ENCODE measurements at regions not wholly inside any gene's neighbourhood (a gene's known extent, or its start where the extent isn't known, plus 50 kb on each side); places are given as distances from the start of the nearest gene placed in this dataset.
"Not testable (repeated sequence)": the region's sequence is repeated elsewhere in the genome, so short reads cannot be mapped to it uniquely, and the experiment has no call there.

GRCh38 chr3:75427486-75427885 is 236.6 kb upstream of the FRG2C start:
- DNase-seq; ATAC-seq; intact Hi-C loops (cut with DNase I): not testable (repeated sequence)

GRCh38 chr3:75427906-75428305 is 236.2 kb upstream of the FRG2C start:
- DNase-seq; ATAC-seq; intact Hi-C loops (cut with DNase I): not testable (repeated sequence)

DNA sequence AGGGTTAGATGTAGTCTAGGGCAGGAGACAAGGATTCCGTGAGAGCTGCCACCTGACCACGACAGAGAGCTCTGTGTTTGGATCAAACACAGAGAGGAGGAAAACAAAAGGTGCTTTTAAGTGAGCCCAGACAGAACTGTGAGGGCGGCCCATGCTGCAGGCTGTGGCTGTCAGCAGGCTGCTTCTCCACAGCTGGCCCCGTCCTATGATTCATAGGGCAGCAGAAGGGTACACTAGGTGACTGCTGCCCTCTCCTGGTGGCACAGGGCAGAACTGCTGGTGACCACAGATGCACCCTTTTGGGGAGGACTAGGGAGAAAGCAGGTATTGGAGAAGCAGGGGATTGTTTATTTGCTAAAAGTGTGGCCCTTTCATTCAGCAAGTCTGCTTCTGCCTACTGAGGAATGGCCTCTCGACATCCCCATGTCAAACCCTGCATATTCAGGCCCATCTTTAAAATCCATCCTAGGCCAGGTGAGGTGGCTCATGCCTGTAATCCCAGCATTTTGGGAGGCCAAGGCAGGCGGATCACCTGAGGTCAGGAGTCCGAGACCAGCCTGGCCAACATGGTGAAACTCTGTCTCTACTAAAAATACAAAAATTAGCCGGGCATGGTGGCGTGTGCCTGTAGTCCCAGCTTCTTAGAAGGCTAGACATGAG is 234.4 kb upstream of the FRG2C start:
- ATAC-seq; intact Hi-C loops (cut with DNase I): not testable (repeated sequence)
- DNase-seq, result peak; percentile 83

DNA sequence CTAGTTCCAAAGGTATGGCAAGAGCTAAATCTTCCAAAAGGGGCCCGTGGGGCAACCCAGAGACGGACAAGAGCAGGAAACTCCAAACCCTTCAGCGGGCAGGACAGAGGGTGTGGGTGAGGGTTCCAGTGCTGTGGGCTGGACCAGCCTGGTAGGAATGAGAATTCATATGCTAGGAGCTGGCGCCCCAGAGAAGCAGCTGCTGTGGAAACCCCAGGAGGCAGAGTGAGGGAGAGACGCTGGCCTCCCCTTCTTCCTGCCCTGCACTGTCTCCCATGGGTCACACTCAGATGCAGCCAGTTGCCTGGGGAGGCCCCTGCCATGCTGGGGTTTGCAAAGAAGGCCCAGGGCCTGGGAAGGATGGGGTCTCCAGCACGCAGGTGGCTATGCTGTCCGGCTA is 233.7 kb upstream of the FRG2C start:
- intact Hi-C loops (cut with DNase I); ATAC-seq; DNase-seq: not testable (repeated sequence)

- ATAC-seq; DNase-seq; intact Hi-C loops (cut with DNase I): not testable (repeated sequence)
Observed at GRCh38 chr3:75431120-75431519, 233.0 kb upstream of the FRG2C start.

- DNase-seq; intact Hi-C loops (cut with DNase I); ATAC-seq: not testable (repeated sequence)
Observed at GRCh38 chr3:75432466-75432865, 231.7 kb upstream of the FRG2C start.

GRCh38 chr3:75432885-75433284 is 231.2 kb upstream of the FRG2C start:
- ATAC-seq, result peak; percentile 56 to 62
- intact Hi-C loops (cut with DNase I), result not testable (repeated sequence)
- DNase-seq, result peak; percentile 84

- ATAC-seq; DNase-seq; intact Hi-C loops (cut with DNase I): not testable (repeated sequence)
Observed at GRCh38 chr3:75433295-75433694, 230.8 kb upstream of the FRG2C start.

GRCh38 chr3:75434276-75434912 is 229.7 kb upstream of the FRG2C start:
- DNase-seq, result peak; percentile 41
- intact Hi-C loops (cut with DNase I); ATAC-seq: not testable (repeated sequence)

DNA sequence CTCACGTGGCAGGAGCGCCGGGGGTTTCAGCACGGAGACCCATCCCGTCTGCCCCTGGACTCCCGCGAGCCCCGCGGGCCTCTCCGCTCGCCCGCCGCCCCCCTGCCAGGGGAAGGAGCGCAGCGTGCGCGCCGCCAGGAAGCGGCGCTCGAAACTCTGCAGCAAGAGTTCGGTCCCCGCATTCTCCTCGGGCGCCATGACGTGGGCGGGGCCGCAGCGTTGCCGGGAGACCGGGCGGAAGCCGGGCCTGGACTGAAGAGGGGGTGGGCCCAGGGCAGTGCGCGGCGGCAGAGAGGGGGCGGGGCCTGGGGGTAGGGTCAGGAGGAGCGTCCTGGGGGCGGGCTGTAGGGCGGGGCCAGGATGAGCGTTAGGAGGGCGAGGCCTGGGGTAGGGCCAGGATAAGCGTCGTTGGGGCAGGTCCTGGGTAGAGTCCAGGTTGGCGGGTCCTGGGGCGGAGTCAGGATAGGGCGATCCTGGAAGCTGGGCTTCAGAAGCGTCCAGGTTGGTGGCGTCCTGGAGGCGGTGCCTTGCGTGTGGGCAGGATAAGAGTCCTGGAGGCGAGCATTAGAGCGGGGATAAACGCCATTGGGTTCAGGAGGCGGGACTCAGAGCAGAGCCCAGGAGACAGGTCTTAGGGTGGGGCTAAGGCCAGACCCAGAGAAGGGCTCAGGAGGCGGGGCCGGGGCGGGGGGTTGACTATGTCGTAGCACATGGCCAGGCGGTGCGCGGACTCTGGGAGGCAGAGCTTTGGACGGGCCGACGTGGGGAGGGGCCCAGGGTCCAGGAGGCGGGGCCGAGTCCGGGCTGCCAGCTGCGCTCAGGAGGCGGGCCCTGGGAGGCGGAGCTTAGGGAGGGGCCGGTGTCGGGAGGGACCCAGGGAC is 229.0 kb upstream of the FRG2C start:
- intact Hi-C loops (cut with DNase I), result not testable (repeated sequence)
- ATAC-seq (peak; percentile 100), DNase-seq (peak; percentile 99)

DNA sequence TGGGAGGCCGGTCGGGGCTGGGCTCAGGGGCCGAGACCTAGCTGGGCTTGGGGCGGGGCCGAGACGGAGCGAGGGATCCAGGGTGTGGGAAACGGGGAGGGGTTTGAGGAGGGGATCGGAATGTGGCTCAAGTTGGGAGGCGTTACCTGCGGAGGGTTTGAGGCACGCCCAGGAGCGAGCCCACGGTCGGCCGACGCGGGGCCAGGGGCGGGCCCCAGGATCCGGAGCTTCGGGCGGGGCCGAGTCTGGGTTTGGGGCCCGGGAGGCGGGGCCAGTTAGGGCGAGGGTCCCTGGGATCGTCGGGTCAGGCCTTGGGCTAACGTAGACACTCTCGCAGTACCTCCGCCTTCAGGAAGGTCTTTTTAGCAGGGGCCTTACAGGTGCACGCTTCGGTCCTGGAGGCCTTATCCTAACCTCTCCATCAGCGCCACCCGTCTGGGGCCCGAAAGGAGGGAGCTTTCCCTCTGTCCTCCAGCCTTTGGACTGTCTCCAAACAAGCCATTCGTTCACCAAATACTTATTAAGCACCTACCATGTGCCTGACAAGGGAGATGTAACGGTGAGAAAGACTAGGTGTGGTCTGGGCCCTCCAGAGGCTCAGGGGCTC is 228.2 kb upstream of the FRG2C start:
- ATAC-seq; intact Hi-C loops (cut with DNase I); DNase-seq: not testable (repeated sequence)

DNA sequence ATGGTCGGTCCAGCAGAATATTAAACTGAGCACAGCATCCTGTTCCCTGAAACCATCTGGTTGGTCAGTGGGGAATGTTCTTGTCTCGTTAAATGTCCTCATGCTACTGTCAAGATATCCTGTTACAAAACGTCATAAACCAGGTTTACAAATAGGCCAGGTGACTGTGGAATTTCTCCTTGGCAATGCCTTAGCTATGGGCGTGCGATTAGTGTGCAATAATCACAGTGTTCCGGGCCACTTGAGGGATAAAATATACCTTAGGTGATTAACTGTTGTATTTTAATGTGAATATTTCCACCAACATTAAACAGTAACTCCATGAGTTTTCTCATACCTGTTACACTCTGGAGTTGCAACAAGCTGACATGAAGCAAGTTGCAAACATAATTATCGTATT is 223.1 kb upstream of the FRG2C start:
- not testable (repeated sequence) for DNase-seq

DNA sequence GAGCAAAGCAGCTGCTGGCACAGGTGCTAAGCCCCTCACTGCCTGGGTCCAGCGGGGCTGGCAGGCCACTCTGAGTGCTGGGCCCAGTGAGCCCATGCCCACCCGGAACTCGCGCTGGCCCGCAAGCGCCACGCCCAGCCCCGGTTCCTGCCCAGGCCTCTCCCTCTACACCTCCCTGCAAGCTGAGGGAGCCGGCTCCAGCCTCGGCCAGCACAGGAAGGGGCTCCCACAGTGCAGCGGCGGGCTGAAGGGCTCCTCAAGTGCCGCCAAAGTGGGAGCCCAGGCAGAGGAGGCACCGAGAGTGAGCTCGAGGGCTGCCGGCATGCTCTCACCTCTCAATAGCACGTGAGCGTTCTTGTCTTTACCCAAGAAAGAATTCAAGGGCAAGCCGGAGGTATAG is 219.5 kb upstream of the FRG2C start:
- intact Hi-C loops (cut with DNase I); DNase-seq; ATAC-seq: not testable (repeated sequence)

More for the DNA sequence above, 223.1 kb upstream of the FRG2C start:
- ATAC-seq; intact Hi-C loops (cut with DNase I): not testable (repeated sequence)

GRCh38 chr3:75445234-75445633 is 218.9 kb upstream of the FRG2C start:
- ATAC-seq; DNase-seq; intact Hi-C loops (cut with DNase I): not testable (repeated sequence)

DNA sequence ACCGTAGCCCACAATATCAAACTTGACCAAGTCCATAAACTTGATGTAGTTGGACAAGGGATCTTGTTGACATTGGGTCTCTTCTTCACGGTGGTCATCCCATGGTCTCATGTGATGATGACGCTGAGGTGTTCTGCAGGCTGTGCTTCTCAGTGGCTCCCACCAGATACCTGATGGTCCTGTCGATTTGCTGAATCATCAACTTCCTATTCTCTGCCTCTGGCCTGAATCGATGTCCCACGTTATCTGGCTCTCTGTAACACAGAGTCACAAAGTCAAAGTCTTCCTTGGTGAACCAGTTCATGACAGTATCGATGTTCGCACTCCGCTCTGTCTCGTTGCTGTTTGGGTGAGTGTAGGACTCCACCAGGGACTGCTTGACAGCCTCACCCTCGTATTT is 217.2 kb upstream of the FRG2C start:
- intact Hi-C loops (cut with DNase I); ATAC-seq: not testable (repeated sequence)

DNA sequence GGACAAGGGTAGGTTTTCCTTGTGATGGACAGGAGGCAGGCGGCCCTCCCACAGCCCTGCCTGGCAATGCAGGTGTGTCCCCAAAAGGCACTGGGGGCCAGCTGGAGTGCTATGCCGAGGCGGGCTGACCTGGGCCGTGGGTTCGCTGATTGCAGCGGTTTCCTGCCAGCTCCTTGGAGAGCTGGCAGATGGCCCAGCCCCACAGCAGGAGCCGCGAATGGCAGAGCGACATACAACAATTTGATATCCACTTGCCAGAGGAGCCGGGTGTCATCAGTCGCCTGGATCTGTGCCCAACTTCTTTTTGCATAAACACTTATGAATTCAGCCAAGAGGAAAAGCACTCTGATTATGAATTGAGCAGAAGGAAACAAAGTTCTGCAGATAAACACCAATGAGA is 210.8 kb upstream of the FRG2C start:
- ATAC-seq; intact Hi-C loops (cut with DNase I): not testable (repeated sequence)
- DNase-seq, result peak; percentile 64

More for the DNA sequence above, 217.2 kb upstream of the FRG2C start:
- not testable (repeated sequence) for DNase-seq

- DNase-seq; ATAC-seq; intact Hi-C loops (cut with DNase I): not testable (repeated sequence)
Observed at GRCh38 chr3:75453839-75454238, 210.3 kb upstream of the FRG2C start.

DNA sequence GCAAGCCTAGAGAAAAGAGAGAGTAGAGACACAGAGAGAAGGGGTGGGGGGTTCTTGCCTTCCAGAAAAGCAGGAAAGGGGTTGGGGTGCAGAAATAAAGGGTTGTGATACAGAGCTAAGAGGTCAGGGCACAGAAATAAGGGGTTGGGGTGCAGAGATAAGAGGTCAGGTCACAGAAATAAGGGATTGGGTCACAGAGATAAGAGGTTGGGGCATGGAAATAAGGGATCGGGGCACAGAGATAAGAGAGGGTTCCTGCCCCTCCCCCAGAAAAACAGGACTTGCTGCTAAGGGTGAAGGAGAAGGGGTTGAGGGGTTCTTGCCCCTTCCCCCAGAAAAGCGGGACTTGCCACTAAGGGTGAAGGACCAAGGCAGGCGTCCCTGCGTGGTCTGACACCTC is 189.6 kb upstream of the FRG2C start:
- DNase-seq; intact Hi-C loops (cut with DNase I); ATAC-seq: not testable (repeated sequence)

DNA sequence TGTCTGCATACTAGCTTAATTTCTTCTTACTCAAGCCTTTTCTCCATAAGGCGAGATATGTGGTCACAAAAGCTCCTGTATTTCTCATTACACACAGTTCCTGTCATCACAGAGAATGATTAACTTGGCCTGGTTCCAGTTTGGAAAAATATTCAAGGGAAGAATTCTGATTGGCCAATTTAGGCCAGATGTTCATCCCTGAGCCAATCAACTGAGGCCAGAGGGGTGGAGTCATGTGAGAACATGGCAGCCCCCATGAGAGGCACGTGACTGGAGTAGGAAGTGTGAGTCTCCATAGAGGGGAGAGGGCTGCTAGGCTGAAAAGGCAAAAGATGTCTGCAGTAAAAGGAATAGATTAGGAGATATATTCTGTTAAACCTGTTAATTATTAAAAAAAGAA is 167.5 kb upstream of the FRG2C start:
- intact Hi-C loops (cut with DNase I); DNase-seq; ATAC-seq: not testable (repeated sequence)

Measured in left cardiac atrium (tissue), 4 donors.